Endothelial cell of hepatic sinusoid (primary cell): ENCODE measurements at regions not wholly inside any gene's neighbourhood (a gene's known extent, or its start where the extent isn't known, plus 50 kb on each side); places are given as distances from the start of the nearest gene placed in this dataset.

Source experiments
- in situ Hi-C: cut with HindIII; loops from 2 replicates; pipeline ENCODE4 v1.10.0; 2017; ENCODE audit warnings: low sequenced_read_pairs

DNA sequence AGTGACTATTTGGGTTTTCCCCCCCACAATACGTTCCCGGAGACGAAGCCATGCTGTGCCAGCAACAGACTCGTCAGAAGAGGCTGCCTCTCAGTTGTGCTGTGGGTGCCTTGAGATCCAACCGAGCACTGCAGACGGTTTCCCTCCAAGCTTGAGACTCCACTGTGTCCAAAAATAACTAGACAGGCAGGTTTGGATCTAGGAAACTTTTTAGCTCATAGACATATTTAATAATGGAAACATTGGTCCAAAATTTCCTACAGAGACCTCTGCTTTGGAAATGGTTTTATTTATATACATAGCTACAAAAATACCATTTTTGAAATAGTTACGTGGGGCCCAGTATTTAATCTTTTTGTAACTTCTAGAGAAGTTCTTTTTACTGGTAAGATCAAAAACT, 63.1 kb upstream of the SPATS2L start:
- in situ Hi-C loops, result no loop called here

DNA sequence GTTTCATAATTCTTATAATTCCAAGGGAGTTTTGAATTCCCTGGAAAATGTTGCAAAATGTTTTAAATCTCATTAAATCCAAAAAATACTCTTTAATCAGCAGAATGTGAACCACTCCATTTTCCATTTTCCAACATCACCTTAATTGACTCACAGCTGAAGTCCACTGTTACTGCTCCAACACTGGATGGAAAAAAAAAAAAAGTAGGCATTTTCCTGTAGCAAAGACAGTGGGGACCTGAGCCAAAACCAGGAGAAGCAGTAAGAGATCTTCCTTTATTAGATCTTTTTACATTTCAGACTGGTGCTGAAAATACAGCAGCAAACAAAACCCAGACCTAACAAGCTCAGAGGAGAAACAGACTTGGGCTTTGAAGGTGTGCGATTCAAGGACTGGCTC, 62.4 kb upstream of the SPATS2L start:
- in situ Hi-C loops, result no loop called here

DNA sequence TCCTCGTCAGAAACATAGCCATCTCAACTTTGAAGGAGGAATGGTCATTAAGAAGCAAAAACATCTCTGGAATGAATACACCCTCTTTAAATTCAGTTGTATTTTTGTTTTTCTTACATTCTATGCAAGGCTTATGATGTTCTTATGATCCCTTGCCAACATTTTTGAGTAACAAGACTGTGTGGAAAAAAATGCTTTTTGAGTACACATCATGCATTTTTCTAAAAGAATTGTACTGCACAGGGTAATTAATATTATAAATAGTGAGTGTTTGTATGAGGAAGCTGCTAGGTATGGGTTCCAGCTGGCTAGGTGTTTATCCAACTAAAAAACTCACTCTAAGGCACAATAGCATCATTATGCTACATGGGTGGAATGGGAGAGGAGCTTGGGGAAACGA, 59.0 kb upstream of the SPATS2L start:
- in situ Hi-C loops, result no loop called here

DNA sequence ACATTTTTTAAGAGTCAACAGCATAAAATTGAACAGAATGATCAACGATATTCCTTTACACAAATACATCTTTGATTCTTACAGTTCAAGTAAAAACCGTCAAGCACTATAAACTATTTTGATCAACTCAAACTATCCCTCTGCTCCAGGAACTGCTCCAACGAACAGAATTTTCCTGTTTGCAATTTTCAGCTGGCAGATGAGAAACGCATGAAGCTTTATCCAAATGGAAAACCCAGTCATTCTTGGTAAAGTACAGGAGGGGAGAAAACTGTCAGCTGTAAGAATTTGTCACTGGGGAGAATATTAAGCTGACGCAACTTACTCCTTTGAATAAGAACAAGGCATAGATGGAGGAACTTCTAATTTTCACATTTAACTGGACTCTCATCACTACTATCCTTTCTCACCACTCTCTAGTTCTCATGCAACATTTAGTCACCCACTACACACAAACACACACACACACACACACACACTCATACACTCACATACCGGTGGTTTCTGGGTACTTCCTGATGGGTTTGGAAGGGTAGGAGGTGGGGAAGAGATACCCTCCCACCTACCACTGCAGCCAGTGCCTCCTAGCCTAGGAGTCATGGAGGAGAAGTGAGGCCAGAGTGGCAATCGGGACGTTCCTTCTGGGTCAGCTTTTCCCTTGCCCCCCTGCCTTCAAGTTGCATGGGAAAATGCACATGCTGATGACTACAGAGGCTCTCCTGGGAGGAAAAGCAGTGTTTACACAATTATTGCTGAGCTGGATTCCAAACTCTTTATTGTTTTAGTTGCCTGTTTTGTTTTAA, 54.0 kb upstream of the SPATS2L start:
- in situ Hi-C loops, result no loop called here

DNA sequence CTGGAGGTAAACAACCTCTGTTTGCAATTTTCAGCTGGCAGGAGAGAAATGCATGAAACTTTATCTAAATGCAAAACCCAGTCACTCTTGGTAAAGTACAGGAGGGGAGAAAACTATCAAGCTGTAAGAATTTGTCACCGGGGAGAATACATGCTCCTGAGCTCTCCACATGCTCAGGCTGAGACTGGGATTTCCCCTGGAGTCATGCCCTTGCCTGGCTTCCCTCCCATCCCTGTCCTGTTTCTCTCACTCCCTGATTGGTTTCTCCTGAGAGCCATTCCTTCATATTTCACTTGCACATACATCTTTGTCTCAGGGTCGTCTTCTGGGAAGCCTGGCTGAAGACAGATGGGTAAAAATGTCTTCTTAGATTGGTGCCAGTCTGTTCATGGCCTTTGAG, 52.9 kb upstream of the SPATS2L start:
- in situ Hi-C loops, result no loop called here

DNA sequence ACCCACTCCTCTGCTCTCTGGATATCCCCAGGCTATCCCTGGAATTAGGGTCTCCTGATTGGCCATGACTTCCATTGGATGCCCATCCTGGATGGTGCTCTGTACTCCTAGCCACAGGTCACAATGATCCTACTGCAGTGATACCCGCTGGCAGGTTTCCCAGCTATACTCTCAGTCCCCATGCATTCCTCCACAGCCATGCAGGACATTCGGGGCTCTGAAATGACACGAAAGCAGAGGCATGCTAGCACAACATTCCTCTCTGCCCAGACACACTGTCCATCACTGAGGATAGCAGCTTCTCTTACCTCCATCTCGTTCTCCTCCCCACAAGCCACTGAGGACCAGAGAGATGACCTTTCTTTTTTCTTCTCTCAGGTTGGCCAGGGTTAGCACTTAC, 51.7 kb upstream of the SPATS2L start:
- in situ Hi-C loops, result no loop called here

DNA sequence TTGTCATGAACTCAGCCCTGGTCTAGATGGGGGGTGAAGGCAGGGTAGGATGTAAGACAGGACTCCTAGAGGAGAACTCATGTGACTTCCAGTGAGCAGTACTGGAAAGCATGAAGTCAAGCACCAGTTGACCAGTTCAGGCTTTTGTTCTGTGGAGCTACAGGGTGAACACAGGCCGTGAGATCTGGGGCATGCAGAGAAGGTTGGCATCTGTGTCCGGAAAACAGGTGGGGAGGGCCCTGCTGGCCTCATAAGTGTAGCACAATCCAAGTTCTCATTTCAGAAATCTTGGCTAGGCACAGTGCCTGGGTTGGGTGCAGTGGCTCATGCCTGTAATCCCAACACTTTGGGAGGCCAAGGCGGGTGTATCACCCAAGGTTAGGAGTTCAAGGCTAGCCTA, 50.9 kb upstream of the SPATS2L start:
- in situ Hi-C loops, result no loop called here
